Prostate gland (tissue), 2 donors: ENCODE measurements at regions not wholly inside any gene's neighbourhood (a gene's known extent, or its start where the extent isn't known, plus 50 kb on each side); places are given as distances from the start of the nearest gene placed in this dataset.

ENCODE experiments used
- DNase-seq: peaks from one replicate; pipeline ENCODE4 v3.0.0-alpha.2; 2019; ENCODE audit warnings: low spot score
- H3K27ac ChIP-seq, 2 donors: fragments of 200-600 bp; sonication (generic); 2 replicates each; pipeline ENCODE4 v1.5.1; 2017 to 2019
- H3K27me3 ChIP-seq: fragments of 200-600 bp; sonication (generic); replicated peaks from 2 replicates; pipeline ENCODE4 v1.5.1; 2019; ENCODE audit not compliant: insufficient read depth
- H3K36me3 ChIP-seq, 2 donors: fragments of 200-600 bp; sonication (generic); 1 replicate in 1 of 2; 2 replicates in 1 of 2; pipeline versions ENCODE4 v1.5.1 to v1.8.1; 2017 to 2019
- H3K4me1 ChIP-seq: fragments of 200-600 bp; sonication (generic); replicated peaks from 2 replicates; pipeline ENCODE4 v1.5.1; 2019
- H3K4me3 ChIP-seq, 2 donors: fragments of 200-600 bp; sonication (generic); 2 replicates each; pipeline ENCODE4 v1.5.1; 2017 to 2019
- H3K9me3 ChIP-seq: fragments of 200-600 bp; sonication (generic); 2 replicates; pipeline ENCODE4 v1.5.1; 2017
- POLR2A ChIP-seq: fragments of 450-650 bp; IDR thresholded peaks from one replicate; pipeline ENCODE4 v1.6.1; 2016; ENCODE audit warnings: antibody characterized with exemption, mild to moderate bottlenecking
- POLR2AphosphoS5 ChIP-seq: sonication (generic); formaldehyde crosslinking; IDR thresholded peaks from one replicate; pipeline ENCODE4 v1.6.1; 2017; ENCODE audit warnings: antibody characterized with exemption
- WGBS: methylation state at CpG from one replicate; pipeline ENCODE4 v1.1.5; 2018; 5-methylcytosine and 5-hydroxymethylcytosine counted together
- intact Hi-C: fragments of 100-400 bp; cut with DNase I; formaldehyde crosslinking; loops from one replicate; pipeline ENCODE4 v1.14.2; 2022
- TF ChIP-seq, protein P1 (sequence below), 4 experiments: fragments of 200-600 bp in 2 of 4; fragments of 450-650 bp in 2 of 4; sonication (generic) in 2 of 4; IDR thresholded peaks; 1 replicate in 3 of 4; 2 replicates in 1 of 4; pipeline ENCODE4 v1.5.1; 2016 to 2019; ENCODE audit warnings: antibody characterized with exemption in 4 of 4, mild to moderate bottlenecking in 2 of 4, moderate library complexity in 2 of 4

DNA sequence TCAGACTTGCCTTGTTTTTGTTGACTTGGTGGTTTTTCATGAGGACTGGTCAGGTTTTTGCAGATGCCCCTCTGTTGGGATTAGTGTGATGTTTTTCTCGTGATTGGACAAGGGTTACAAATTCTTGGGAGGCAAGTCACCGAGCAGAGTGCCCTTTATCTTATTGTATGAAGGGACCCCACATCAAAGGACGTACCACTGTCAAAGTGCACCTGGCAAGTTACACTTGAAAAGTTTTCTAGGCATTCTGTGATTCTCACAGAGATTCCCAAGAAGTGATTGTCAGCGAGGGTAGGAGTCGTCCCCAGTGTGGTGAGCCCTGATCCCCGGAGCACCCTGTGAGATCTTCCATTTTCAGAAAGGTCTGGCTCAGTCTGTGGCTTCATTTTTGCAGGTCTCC, 110.1 kb downstream of the POLR2M start:
- no peaks in the 10 kb centered on the region for H3K27me3 ChIP-seq
- WGBS, result 90% methylated on average over 6 of the region's 6 CpGs
- TF ChIP-seq POLR2A, result no peak
- TF ChIP-seq, protein P1, sequence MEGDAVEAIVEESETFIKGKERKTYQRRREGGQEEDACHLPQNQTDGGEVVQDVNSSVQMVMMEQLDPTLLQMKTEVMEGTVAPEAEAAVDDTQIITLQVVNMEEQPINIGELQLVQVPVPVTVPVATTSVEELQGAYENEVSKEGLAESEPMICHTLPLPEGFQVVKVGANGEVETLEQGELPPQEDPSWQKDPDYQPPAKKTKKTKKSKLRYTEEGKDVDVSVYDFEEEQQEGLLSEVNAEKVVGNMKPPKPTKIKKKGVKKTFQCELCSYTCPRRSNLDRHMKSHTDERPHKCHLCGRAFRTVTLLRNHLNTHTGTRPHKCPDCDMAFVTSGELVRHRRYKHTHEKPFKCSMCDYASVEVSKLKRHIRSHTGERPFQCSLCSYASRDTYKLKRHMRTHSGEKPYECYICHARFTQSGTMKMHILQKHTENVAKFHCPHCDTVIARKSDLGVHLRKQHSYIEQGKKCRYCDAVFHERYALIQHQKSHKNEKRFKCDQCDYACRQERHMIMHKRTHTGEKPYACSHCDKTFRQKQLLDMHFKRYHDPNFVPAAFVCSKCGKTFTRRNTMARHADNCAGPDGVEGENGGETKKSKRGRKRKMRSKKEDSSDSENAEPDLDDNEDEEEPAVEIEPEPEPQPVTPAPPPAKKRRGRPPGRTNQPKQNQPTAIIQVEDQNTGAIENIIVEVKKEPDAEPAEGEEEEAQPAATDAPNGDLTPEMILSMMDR (IDR thresholded peaks at IDR 0.05), result no peak
- no peak for TF ChIP-seq POLR2AphosphoS5
- H3K4me1 ChIP-seq, result no peaks in the 10 kb centered on the region
- no peak overlapping the region for H3K27ac ChIP-seq
- H3K36me3 ChIP-seq, result no peaks in the 10 kb centered on the region
- H3K4me3 ChIP-seq, result no peak overlapping the region
- no peak for DNase-seq
- intact Hi-C loops, result no loop called here
- H3K9me3 ChIP-seq, result no peaks in the 10 kb centered on the region

- H3K27ac ChIP-seq, result no peak overlapping the region
- WGBS, result 80% methylated on average over 4 of the region's 4 CpGs
- no peaks in the 10 kb centered on the region for H3K27me3 ChIP-seq
- H3K9me3 ChIP-seq, result no peaks in the 10 kb centered on the region
- intact Hi-C loops, result no loop called here
- no peak overlapping the region for H3K4me3 ChIP-seq
- TF ChIP-seq POLR2A, result no peak
- TF ChIP-seq, protein P1 (IDR thresholded peaks at IDR 0.05), result no peak
- TF ChIP-seq POLR2AphosphoS5, result no peak
- H3K4me1 ChIP-seq, result no peaks in the 10 kb centered on the region
- H3K36me3 ChIP-seq, result no peaks in the 10 kb centered on the region
- no peak for DNase-seq
These were observed 113.1 kb downstream of the POLR2M start for GRCh38 chr15:57819646-57820045.

GRCh38 chr15:57820119-57820518, 113.6 kb downstream of the POLR2M start:
- WGBS, result 67% methylated on average over 2 of the region's 2 CpGs

DNA sequence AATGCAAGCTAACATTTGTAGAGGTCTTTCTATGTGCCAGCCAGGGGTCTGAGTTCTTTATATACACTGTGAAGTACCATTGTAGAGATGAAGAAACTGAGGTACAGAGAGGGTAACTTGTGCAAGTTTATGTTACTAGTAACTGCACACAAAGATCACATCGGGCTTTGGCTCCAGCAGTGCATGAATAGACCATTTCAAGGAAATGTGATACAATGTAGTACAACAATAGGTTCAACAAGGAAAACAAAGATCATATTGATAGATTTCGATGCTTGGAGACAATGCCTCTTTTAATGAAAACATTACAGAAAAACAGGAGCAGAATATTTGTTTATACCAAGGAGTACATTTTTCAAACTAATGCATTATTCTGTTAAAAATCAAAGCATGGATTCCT, 115.3 kb downstream of the POLR2M start:
- Histone ChIP-seq H3K36me3 (no peaks in the 10 kb centered on the region), H3K4me1 (no peaks in the 10 kb centered on the region), H3K27ac (no peak overlapping the region), H3K9me3 (no peaks in the 10 kb centered on the region), H3K27me3 (no peaks in the 10 kb centered on the region), H3K4me3 (no peak overlapping the region)
- intact Hi-C loops, result no loop called here
- no peak for DNase-seq
- no peak for TF ChIP-seq POLR2AphosphoS5
- TF ChIP-seq, protein P1 (IDR thresholded peaks at IDR 0.05), result no peak
- TF ChIP-seq POLR2A, result no peak
- 57% methylated on average over 2 of the region's 2 CpGs for WGBS

More at GRCh38 chr15:57820119-57820518, 113.6 kb downstream of the POLR2M start:
- H3K4me1 ChIP-seq, result no peaks in the 10 kb centered on the region
- no peak overlapping the region for H3K27ac ChIP-seq
- H3K9me3 ChIP-seq, result no peaks in the 10 kb centered on the region
- intact Hi-C loops, result no loop called here
- H3K27me3 ChIP-seq, result no peaks in the 10 kb centered on the region
- TF ChIP-seq, protein P1 (IDR thresholded peaks at IDR 0.05), result no peak
- TF ChIP-seq POLR2AphosphoS5 (no peak), POLR2A (no peak)
- H3K36me3 ChIP-seq, result no peaks in the 10 kb centered on the region
- DNase-seq, result no peak
- H3K4me3 ChIP-seq, result no peak overlapping the region

DNA sequence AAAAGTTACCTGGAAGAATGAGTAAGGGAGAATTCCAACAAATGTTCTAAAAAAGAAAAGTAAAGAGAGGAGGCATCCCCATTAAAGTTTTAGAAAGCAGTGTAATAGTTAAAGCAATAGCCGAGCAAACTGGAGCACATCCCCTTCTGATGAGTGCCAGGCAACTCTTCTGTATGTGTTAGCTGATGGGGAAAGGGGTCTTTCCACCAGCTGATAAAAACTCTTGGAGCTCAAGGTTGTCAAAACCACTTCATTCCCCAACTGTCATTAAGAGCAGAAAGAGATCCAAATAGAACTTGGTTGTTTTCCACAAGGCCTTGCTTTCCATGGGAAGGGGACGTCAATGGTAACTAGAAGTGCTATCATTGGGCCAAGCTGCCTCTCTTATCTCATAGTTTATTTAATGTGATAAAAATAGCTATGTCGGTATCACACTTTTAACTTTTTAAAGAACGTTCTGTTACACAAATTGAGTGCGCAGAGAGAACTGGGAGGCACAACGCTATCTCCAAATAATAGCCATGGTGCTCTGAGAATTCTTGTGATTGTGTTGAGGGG, 116.9 kb downstream of the POLR2M start:
- no peaks in the 10 kb centered on the region for H3K4me1 ChIP-seq
- H3K27me3 ChIP-seq, result no peaks in the 10 kb centered on the region
- intact Hi-C loops, result no loop called here
- TF ChIP-seq, protein P1 (IDR thresholded peaks at IDR 0.05), result no peak
- TF ChIP-seq POLR2A (no peak), POLR2AphosphoS5 (no peak)
- no peaks in the 10 kb centered on the region for H3K36me3 ChIP-seq
- no peak overlapping the region for H3K4me3 ChIP-seq
- no peak for DNase-seq
- no peaks in the 10 kb centered on the region for H3K9me3 ChIP-seq
- 75% methylated on average over 6 of the region's 6 CpGs for WGBS
- H3K27ac ChIP-seq, result no peak overlapping the region
